Amygdala (tissue), 56 donors: ENCODE measurements at regions not wholly inside any gene's neighbourhood (a gene's known extent, or its start where the extent isn't known, plus 50 kb on each side); places are given as distances from the start of the nearest gene placed in this dataset.
"Not testable (repeated sequence)": the region's sequence is repeated elsewhere in the genome, so short reads cannot be mapped to it uniquely, and the experiment has no call there.

ENCODE experiments used
- DNase-seq, 56 donors: peaks; one replicate each; lab custom pipeline; 2025; lab: John Stamatoyannopoulos, UW

- DNase-seq = no peak
These were observed 339.5 kb upstream of the DIPK2B start for GRCh38 chrX:45540181-45540580.

DNA sequence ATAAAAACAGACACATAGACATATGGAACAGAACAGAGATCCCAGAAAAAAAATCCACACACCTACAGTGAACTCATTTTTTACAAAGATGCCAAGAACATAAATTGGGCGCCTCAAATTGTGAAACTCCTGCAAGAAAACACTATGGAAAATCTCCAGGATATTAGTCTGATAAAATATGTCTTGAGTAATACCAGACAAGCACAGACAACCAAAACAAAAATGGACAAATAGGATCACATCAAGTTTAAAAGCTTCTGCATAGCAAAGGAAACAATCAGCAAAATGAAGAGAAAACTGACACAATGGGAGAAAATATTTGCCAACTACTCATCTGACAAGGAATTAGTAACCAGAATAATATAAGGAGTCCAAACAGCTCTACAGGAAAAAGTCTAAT, 337.3 kb upstream of the DIPK2B start:
- no peak for DNase-seq

DNA sequence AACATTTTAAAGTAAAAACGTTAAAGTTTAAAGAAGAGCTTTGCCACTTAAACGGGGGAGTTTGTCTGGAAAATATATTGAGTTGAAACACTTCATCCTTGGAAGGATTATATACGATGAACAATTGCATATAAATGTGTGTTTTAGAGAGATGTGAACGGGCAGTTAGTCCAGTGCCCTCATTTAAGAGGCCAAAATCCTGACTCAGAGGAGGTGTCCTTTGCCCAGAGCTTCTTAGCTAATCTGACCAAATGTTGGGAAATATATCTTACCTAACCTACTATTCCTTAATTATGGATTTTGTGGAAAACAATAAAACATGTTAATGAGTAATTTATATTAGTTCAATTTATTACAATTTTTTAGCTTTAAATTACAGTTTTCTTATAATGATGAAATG, 327.2 kb upstream of the DIPK2B start:
- no peak for DNase-seq

- DNase-seq = no peak
These were observed 324.1 kb upstream of the DIPK2B start for GRCh38 chrX:45524805-45525204.

DNA sequence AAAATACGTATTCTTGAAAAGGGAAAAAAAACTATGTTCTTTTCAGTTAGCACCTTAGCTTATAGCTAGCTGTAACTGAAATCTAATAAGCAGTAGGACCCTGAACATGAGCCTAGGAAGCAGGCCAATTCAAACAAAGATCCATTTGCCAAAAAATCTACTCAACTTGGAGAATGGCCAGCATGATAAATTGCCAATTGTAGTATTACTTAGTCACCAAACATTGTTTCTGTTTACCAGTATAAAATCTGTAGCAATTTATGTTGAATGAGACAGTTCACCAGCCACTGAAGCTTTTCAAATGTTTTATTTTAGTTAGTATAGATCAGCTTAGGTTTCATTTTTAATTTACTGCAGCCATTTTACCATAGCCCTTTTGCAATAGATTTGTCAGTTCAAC, 323.6 kb upstream of the DIPK2B start:
- DNase-seq = no peak

- no peak for DNase-seq
These were observed 317.9 kb upstream of the DIPK2B start for GRCh38 chrX:45518552-45518951.

DNA sequence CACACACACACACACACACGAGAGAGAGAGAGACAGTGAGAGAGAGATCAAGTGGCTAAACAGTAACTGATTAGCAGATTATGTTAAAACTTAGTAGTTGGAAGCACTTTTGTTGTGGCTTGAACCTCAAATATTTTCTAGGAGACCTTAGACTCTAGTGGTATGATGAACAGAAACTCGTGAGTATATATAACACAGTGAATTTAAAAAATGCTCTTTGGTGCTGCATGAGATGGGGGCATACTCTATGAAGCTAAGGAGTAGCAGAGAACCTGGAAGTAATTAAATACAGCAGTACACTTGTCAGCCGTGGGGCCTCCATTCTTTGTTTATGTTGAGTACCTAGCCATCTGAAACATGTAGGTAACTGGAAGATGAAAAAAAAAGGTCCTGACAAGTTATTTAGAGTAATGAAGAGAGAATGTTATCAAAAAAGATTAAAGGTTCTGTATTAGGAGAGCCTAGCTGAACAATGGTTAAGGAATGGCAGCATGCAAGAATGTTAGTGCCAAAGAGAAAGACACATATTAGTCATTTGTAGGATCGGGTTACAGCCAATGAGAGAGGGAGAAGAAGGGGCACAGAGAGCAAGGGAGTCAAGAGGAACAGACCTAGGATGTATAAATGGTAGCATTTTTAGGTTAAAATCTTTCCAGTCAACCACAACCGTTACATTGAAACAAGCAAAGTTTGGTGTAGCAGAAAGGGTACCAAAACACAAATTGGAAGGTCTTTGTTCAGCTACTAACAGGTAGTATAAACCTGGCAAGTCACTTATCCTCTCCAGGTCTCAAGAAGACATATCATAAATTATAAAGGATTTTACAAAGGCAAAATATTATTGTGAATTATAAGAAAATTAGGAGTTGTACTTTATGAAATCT, 316.7 kb upstream of the DIPK2B start:
- DNase-seq = no peak

- peak in 34 of 56 donors; percentile 0 to 65 (median 4) for DNase-seq
These were observed 314.9 kb upstream of the DIPK2B start for GRCh38 chrX:45515262-45516215.

GRCh38 chrX:45513042-45513441, 312.4 kb upstream of the DIPK2B start:
- no peak for DNase-seq

- no peak for DNase-seq
These were observed 307.8 kb upstream of the DIPK2B start for GRCh38 chrX:45508454-45508853.

GRCh38 chrX:45506149-45506730, 305.6 kb upstream of the DIPK2B start:
- no peak for DNase-seq

GRCh38 chrX:45505214-45505613, 304.5 kb upstream of the DIPK2B start:
- DNase-seq = no peak

- DNase-seq = not testable (repeated sequence)
These were observed 303.2 kb upstream of the DIPK2B start for GRCh38 chrX:45503787-45504362.

DNA sequence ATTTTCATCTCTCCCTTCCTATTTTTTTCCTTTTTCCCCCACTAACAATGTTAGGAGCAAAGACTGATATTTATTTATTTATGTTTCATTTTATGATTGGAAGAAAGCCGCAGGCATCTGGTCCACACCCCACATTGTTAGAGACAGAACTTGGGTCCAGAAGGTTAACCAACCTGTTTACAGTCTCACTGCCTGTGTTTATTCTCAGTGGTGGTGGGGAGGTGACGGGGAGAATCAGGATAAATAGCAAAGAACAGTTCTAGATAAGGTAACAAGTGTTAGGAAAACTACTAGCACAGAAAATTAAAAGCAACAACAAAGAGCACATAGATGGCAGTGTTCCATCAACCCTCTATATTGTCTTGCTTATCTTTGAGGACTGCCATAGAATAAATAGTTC, 301.7 kb upstream of the DIPK2B start:
- DNase-seq = no peak

DNA sequence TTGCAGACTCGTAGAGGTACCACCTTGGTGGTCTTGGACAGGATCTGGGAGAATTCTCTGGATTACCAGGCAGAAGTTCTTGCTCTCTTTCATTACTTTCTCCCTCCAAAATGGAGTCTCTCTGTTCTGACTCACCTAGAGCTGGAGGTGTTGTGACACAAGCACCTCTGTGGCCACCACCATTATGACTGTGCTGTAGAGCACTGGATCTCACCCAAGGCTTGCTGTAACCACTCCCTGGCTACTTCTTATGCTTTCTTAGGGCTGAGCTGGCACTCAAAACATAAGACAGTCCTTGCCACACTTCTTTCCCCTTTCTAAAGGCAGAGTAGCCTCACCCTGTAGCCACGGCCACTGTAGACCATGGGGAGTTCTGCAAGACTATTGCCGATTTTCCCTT, 296.6 kb upstream of the DIPK2B start:
- DNase-seq = no peak

- DNase-seq = no peak
These were observed 285.0 kb upstream of the DIPK2B start for GRCh38 chrX:45485719-45486118.

DNA sequence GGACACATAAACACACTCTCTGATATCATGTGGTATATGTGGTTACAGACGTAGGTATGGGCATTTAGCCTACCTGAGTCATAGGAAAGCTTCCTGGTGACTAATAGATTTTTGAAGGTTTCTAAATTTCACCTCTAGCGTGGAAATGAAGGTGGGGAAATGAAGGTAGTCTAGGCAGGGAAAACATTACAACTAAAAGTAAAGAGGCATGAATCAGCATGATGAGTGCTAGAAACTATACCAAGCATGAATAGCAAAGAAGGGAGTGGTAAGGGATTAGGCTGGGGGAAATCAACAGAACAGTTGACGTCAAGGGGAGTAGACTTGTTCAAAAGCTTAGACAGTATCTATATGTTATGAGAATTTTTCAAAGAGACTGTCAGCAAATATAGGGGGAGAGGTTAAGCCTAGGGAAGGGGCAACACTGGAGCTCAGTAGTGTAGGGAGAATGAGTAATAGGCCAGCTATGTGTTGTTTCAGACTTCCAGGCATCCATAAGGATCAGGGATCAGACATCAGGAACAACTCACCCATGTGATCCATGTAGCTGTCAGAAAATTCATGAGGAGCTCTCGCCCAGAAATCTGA, 279.3 kb upstream of the DIPK2B start:
- DNase-seq = no peak

DNA sequence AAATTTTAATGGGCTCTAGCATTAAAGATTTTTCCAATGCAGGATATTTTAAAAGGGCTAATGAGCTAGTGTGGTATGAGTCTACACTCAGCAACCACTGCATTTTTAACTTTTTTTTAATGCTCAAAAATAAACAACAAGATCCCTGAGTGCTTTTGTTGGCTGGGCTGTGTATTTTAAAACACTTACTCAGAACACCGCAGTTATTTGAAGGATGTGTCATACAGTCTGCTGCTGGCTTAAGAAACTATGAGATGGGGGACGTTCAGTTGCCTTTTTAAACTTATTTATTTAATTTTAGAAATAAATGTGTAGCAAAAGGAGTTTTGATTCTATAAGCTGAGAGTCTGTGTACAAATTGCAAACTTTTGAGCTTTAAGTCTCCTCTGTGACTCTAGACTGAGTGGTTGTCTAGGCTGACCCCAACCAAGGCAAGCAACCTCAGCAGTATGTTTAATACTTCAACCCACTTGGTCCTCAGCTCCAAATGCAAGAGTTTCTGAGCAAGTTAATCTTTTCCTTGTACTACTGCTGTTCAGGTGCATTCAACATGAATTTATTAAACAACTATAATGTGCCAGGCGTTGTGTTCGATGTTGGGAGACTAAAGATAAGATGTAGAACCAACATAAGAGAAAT, 278.6 kb upstream of the DIPK2B start:
- no peak for DNase-seq

- no peak for DNase-seq
These were observed 272.3 kb upstream of the DIPK2B start for GRCh38 chrX:45472968-45473367.

- not testable (repeated sequence) for DNase-seq
These were observed 266.9 kb upstream of the DIPK2B start for GRCh38 chrX:45467537-45467936.
